Brain microvascular endothelial cell (primary cell): ENCODE measurements at regions not wholly inside any gene's neighbourhood (a gene's known extent, or its start where the extent isn't known, plus 50 kb on each side); places are given as distances from the start of the nearest gene placed in this dataset.

Experiments
- DNase-seq: peaks from one replicate; pipeline ENCODE4 v3.0.0-alpha.2; 2020
- H3K27ac ChIP-seq: fragments of 250-450 bp; sonication (Bioruptor Pico); 2 replicates; pipeline ENCODE4 v1.5.1; 2020; ENCODE audit warnings: mild to moderate bottlenecking, moderate library complexity
- H3K27me3 ChIP-seq: fragments of 250-450 bp; sonication (Bioruptor Pico); replicated peaks from 2 replicates; pipeline ENCODE4 v1.5.1; 2020; ENCODE audit warnings: mild to moderate bottlenecking
- H3K36me3 ChIP-seq: fragments of 250-450 bp; sonication (Bioruptor Pico); replicated peaks from 2 replicates; pipeline ENCODE4 v1.5.1; 2020; ENCODE audit warnings: mild to moderate bottlenecking
- H3K4me3 ChIP-seq: 2 replicates; pipeline ENCODE4 v1.5.1; 2011; ENCODE audit warnings: low read depth, mild to moderate bottlenecking, control low read depth, low read length, moderate library complexity
- in situ Hi-C: cut with HindIII; loops from 2 replicates; pipeline ENCODE4 v1.10.0; 2017; ENCODE audit warnings: low sequenced_read_pairs, low pct_ligation_motif_present
- TF ChIP-seq, protein P1 (sequence below): IDR thresholded peaks from 2 replicates; pipeline ENCODE4 v1.5.1; 2011; ENCODE audit warnings: low read depth, mild to moderate bottlenecking, moderate library complexity, low read length, control low read depth, inconsistent platforms; ENCODE audit errors: missing control alignments

DNA sequence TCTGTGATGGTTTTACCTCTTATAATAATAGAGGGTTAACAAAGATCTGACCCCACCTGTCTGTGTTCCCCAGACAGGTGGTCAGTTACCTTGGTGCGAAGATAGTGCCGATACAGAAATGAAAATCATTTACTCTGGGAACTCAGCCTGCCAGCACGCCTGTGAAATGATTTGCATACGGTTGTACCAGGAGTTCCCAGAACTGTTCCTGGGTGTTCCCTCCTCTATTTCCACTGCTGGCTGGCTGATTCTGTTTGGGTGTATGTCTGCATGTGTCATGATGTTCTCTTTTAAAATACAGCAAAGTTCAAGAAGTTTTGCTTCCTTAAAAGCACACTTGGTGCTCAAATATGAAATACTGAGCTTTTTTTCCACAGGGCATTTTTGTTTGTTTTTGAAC, 527.1 kb downstream of the FGF9 start:
- TF ChIP-seq, protein P1, sequence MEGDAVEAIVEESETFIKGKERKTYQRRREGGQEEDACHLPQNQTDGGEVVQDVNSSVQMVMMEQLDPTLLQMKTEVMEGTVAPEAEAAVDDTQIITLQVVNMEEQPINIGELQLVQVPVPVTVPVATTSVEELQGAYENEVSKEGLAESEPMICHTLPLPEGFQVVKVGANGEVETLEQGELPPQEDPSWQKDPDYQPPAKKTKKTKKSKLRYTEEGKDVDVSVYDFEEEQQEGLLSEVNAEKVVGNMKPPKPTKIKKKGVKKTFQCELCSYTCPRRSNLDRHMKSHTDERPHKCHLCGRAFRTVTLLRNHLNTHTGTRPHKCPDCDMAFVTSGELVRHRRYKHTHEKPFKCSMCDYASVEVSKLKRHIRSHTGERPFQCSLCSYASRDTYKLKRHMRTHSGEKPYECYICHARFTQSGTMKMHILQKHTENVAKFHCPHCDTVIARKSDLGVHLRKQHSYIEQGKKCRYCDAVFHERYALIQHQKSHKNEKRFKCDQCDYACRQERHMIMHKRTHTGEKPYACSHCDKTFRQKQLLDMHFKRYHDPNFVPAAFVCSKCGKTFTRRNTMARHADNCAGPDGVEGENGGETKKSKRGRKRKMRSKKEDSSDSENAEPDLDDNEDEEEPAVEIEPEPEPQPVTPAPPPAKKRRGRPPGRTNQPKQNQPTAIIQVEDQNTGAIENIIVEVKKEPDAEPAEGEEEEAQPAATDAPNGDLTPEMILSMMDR, result no peak
- Histone ChIP-seq H3K27ac (no peak overlapping the region), H3K4me3 (no peak overlapping the region), H3K36me3 (no peaks in the 10 kb centered on the region), H3K27me3 (no peaks in the 10 kb centered on the region)
- in situ Hi-C loops, result no loop called here
- no peak for DNase-seq

DNA sequence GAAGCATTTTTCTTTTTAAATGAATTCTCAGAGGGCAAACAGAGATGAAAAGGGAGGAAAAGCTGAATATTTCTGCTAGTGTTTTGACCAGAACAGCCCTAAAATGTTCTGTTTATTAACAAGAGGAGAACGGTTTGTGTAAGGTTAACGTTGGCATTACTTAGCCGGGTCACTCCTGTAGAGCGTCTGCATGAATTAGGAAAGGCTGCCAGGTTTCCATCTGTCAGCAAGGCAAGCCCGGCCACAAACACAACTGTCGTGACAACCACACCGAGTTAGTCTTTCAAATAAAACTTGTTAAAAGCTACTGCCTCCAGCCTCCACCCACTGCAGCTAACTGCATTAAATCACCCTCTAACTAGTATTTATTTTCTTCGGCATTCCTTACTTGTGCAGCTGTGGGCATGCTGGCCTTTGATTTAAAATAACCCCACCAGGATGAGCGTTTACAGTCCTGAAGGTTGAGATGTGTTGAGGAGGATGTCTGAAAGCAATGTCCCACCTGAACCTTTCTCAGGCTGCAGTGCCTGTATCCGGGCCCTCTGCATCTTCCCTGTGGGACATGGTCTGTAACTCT, 527.9 kb downstream of the FGF9 start:
- Histone ChIP-seq H3K36me3 (no peaks in the 10 kb centered on the region), H3K27me3 (no peaks in the 10 kb centered on the region), H3K27ac (no peak overlapping the region), H3K4me3 (no peak overlapping the region)
- in situ Hi-C loops, result no loop called here
- TF ChIP-seq, protein P1, result no peak
- no peak for DNase-seq

DNA sequence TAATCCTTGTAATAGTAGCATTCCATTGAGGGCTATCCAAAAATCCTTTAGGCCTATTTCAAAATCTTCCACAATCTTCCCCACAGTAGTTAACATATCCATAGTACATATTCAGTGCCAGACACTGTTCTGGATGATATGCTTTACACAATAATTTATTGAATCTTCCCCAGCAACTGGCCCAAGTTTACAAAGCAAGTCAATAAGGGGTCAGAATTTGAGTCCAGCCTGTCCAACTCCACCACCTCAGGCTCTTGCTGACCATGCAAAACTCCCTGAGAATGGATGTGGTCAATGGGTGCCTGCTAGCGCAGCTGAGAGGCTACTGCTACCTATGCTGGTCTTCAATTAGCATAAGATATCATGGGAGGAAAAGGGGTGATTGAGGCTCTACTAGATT, 529.6 kb downstream of the FGF9 start:
- no peak for DNase-seq
- Histone ChIP-seq H3K36me3 (no peaks in the 10 kb centered on the region), H3K27ac (no peak overlapping the region), H3K4me3 (no peak overlapping the region), H3K27me3 (no peaks in the 10 kb centered on the region)
- TF ChIP-seq, protein P1, result no peak
- in situ Hi-C loops, result no loop called here

DNA sequence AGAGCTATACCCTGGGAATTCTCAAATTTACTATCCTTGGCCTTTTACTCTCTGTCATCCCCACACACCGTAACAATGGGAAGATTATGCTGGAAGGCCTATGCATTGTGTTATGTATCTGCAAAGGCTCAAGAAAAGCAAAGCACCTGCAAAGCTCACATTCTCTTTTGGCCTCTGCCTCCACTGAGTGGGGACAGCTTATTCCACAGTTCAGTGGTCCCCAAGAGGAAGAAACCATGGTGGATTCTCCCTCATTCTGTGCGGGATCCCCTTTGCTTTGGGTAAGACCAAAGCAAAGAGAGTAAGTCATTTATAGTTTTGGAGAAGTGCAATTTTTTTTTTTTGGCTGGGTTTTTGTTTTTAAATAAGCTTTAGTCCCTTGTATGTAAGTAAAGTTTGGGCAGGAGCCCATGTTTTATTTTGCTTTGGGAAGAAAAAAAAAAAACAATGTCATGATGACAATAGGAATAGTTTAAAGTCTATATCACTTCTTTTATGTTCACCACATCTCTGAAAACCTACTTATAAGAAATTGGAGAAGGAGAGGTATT, 530.6 kb downstream of the FGF9 start:
- Histone ChIP-seq H3K27me3 (no peaks in the 10 kb centered on the region), H3K36me3 (no peaks in the 10 kb centered on the region), H3K27ac (no peak overlapping the region), H3K4me3 (no peak overlapping the region)
- TF ChIP-seq, protein P1, result no peak
- DNase-seq, result no peak
- in situ Hi-C loops, result no loop called here

DNA sequence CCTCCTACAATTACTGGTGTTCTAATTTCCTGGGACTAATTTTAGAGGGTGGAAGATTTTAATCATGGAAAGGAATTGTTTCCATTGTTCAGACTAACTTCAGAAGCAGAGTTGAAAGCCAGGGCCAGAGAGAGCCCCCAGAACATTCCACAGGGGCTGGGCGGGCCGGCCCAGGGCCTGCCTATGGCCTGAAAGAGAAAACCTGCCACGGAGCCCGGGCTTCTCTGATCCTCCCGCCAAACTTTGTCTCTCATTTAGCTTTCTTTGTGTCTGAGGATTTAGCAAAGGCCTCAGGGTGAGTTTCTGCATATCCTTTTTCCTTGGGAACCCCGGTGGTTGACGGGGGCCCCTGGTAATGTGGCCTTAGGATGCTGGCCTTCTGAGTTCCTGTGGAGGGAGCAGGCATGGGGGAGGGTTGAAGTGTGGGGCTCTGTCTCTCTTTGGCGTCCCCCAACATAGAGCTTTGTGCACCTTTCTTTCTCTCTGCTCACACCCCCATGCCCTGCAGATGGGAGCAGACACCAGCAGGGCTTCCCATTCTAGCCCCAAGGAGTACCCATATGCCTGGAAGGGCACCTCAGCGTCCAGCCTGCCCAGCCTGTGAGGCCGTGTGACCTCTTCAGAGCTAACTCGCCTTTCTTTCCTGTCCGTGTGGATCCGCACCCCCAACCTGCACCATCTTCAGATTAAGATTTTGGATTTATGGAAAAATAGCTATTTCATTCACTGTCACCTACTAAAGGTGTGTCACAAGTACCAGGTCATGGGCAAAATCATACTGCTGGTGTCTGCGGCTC, 539.5 kb downstream of the FGF9 start:
- no peak for DNase-seq
- Histone ChIP-seq H3K36me3 (no peaks in the 10 kb centered on the region), H3K4me3 (no peak overlapping the region), H3K27ac (no peak overlapping the region), H3K27me3 (no peaks in the 10 kb centered on the region)
- TF ChIP-seq, protein P1, result no peak
- in situ Hi-C loops, result no loop called here

DNA sequence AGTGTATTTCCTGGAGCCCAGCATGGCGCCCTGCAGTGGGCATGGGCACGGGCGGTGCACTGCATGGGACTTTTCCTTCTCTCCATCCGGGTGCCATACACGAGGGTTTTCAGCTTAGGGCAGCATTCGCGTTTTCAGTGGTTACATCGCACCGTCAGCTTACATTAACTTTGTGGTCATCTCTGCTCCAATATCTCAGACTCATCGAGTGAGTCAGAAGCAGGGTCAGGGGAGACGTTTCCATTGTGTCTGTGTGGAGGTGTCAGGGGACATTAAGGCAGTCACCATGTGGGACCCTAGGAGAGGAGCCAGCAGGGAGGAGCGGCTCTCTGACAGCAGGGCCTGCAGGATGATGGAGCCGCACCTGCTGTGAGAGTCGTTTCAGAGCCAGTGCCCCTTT, 541.0 kb downstream of the FGF9 start:
- Histone ChIP-seq H3K4me3 (no peak overlapping the region), H3K36me3 (no peaks in the 10 kb centered on the region), H3K27ac (no peak overlapping the region), H3K27me3 (no peaks in the 10 kb centered on the region)
- TF ChIP-seq, protein P1, result no peak
- no peak for DNase-seq
- in situ Hi-C loops, result no loop called here
